Common myeloid progenitor, CD34-positive (primary cell): ENCODE measurements at regions not wholly inside any gene's neighbourhood (a gene's known extent, or its start where the extent isn't known, plus 50 kb on each side); places are given as distances from the start of the nearest gene placed in this dataset.

Source experiments
- CTCF ChIA-PET: fragments of 350-600 bp; sonication (Branson Sonifier 250); formaldehyde crosslinking; loops from one replicate; lab custom pipeline; 2021; ENCODE audit warnings: antibody characterized with exemption; lab: Charles Lee
- POLR2A ChIA-PET: fragments of 350-600 bp; sonication (Branson Sonifier 250); formaldehyde crosslinking; loops from one replicate; lab custom pipeline; 2021; ENCODE audit warnings: antibody characterized with exemption; lab: Charles Lee
- DNase-seq, 3 donors: peaks; one replicate each; pipeline versions ENCODE4 v3.0.0 to v3.0.0-alpha.2; 2013
- H3K27ac ChIP-seq, 2 experiments: 1 replicate in 1 of 2; 2 replicates in 1 of 2; pipeline ENCODE4 v1.7.0; 2013; ENCODE audit warnings: inconsistent platforms in 2 of 2, low read length in 2 of 2, mild to moderate bottlenecking in 2 of 2, low read depth in 1 of 2, moderate library complexity in 1 of 2; ENCODE audit not compliant: severe bottlenecking in 2 of 2, insufficient read depth in 1 of 2, poor library complexity in 1 of 2
- H3K27me3 ChIP-seq, 5 experiments: replicated peaks in 2 of 5; 1 replicate in 3 of 5; 2 replicates in 2 of 5; pipeline versions ENCODE4 v1.6.1 to v1.7.0; 2013; ENCODE audit warnings: low read length in 4 of 5, mild to moderate bottlenecking in 2 of 5, moderate library complexity in 2 of 5, inconsistent platforms in 1 of 5; ENCODE audit not compliant: insufficient read depth in 5 of 5, control insufficient read depth in 4 of 5
- H3K36me3 ChIP-seq, 4 experiments: 1 replicate in 2 of 4; 2 replicates in 2 of 4; pipeline versions ENCODE4 v1.6.1 to v1.7.0; 2013; ENCODE audit warnings: low read length in 3 of 4, control low read depth in 1 of 4, mild to moderate bottlenecking in 1 of 4; ENCODE audit not compliant: control insufficient read depth in 4 of 4, insufficient read depth in 4 of 4
- H3K4me1 ChIP-seq, 4 experiments: 1 replicate in 3 of 4; 2 replicates in 1 of 4; pipeline versions ENCODE4 v1.6.1 to v1.7.1; 2013; ENCODE audit warnings: low read length in 3 of 4, mild to moderate bottlenecking in 3 of 4, control low read depth in 1 of 4, inconsistent platforms in 1 of 4, moderate library complexity in 1 of 4; ENCODE audit not compliant: control insufficient read depth in 4 of 4, insufficient read depth in 4 of 4; ENCODE audit errors: control extremely low read depth in 1 of 4
- H3K4me3 ChIP-seq, 7 experiments: 1 replicate in 4 of 7; 2 replicates in 3 of 7; pipeline versions ENCODE4 v1.5.1 to v1.7.0; 2013; ENCODE audit warnings: mild to moderate bottlenecking in 7 of 7, low read length in 6 of 7, moderate library complexity in 6 of 7, inconsistent platforms in 2 of 7, low read depth in 2 of 7, control low read depth in 1 of 7; ENCODE audit not compliant: insufficient read depth in 4 of 7, control insufficient read depth in 1 of 7; ENCODE audit errors: extremely low read depth in 1 of 7
- H3K9me3 ChIP-seq, 5 experiments: 1 replicate in 4 of 5; 2 replicates in 1 of 5; pipeline versions ENCODE4 v1.6.1 to v1.7.1; 2013; ENCODE audit warnings: low read length in 4 of 5, mild to moderate bottlenecking in 2 of 5, inconsistent platforms in 1 of 5, low read depth in 1 of 5, moderate library complexity in 1 of 5; ENCODE audit not compliant: control insufficient read depth in 4 of 5, insufficient read depth in 2 of 5; ENCODE audit errors: control extremely low read depth in 1 of 5
- WGBS: methylation state at CpG from one replicate; pipeline ENCODE4 v1.1.5; 2013; ENCODE audit not compliant: insufficient coverage; 5-methylcytosine and 5-hydroxymethylcytosine counted together

GRCh38 chr3:72082186-72082715, 297.3 kb upstream of the PROK2 start:
- ChIA-PET CTCF (interaction anchor here (1.6 kb wide), 1 partner anchor 19 kb away, joined by 4 read pairs; no protein-coding TSS in a partner anchor), POLR2A (interaction anchor here (1.2 kb wide), 1 partner anchor 19 kb away, joined by 6 read pairs; no protein-coding TSS in a partner anchor)
- 5% methylated on average over 8 of the region's 8 CpGs for WGBS
- DNase-seq: peak; percentile 94 to 99 (median 98)
- Histone ChIP-seq H3K4me3 (peak overlapping the region in 3 of 7 experiments; percentile 32 to 63 (median 40)), H3K27ac (peak overlapping the region; percentile 76 to 82), H3K36me3 (no peaks in the 10 kb centered on the region), H3K27me3 (no peaks in the 10 kb centered on the region), H3K4me1 (peaks cover 37 to 86% (median 59%) of the 10 kb centered on the region in 4 experiments), H3K9me3 (no peaks in the 10 kb centered on the region)

- ChIA-PET POLR2A (interaction anchor here (0.6 to 1.2 kb wide), 2 partner anchors 20 to 31 kb away, joined by 3 to 6 read pairs; no protein-coding TSS in a partner anchor), CTCF (interaction anchor here (0.6 to 1.6 kb wide), 2 partner anchors 19 to 207 kb away, joined by 3 to 4 read pairs; no protein-coding TSS in a partner anchor)
- Histone ChIP-seq H3K27me3 (no peaks in the 10 kb centered on the region), H3K9me3 (peaks cover 0 to under 1% (median 0%) of the 10 kb centered on the region in 5 experiments), H3K36me3 (no peaks in the 10 kb centered on the region), H3K4me3 (peak overlapping the region in 1 of 7 experiments; percentile 63), H3K27ac (no peak overlapping the region), H3K4me1 (peaks cover 37 to 84% (median 62%) of the 10 kb centered on the region in 4 experiments)
- DNase-seq: no peak
- WGBS: 77% methylated on average over 6 of the region's 6 CpGs
These were observed 296.7 kb upstream of the PROK2 start for GRCh38 chr3:72081471-72082185.

- Histone ChIP-seq H3K9me3 (peaks cover 0 to 3% (median under 1%) of the 10 kb centered on the region in 5 experiments), H3K27ac (no peak overlapping the region), H3K36me3 (no peaks in the 10 kb centered on the region), H3K4me1 (peaks cover 37 to 75% (median 60%) of the 10 kb centered on the region in 4 experiments), H3K4me3 (no peak overlapping the region), H3K27me3 (no peaks in the 10 kb centered on the region)
- ChIA-PET POLR2A (no interaction called here), CTCF (interaction anchor here (0.7 to 1.0 kb wide), 2 partner anchors 20 to 146 kb away, joined by 3 read pairs; no protein-coding TSS in a partner anchor)
- DNase-seq: no peak
- WGBS: 100% methylated on average over 3 of the region's 5 CpGs
These were observed 295.9 kb upstream of the PROK2 start for GRCh38 chr3:72080800-72081199.

GRCh38 chr3:72080095-72080494, 295.1 kb upstream of the PROK2 start:
- no peak overlapping the region for H3K27ac ChIP-seq
- peaks cover 0 to 9% (median 4%) of the 10 kb centered on the region in 5 experiments for H3K9me3 ChIP-seq
- DNase-seq: peak in 2 of 3 donors; percentile 62 to 68
- no peaks in the 10 kb centered on the region for H3K27me3 ChIP-seq
- H3K36me3 ChIP-seq: no peaks in the 10 kb centered on the region
- peaks cover 37 to 75% (median 57%) of the 10 kb centered on the region in 4 experiments for H3K4me1 ChIP-seq
- POLR2A ChIA-PET: interaction anchor here (0.6 to 1.3 kb wide), 3 partner anchors 20 to 231 kb away, joined by 3 read pairs; no protein-coding TSS in a partner anchor
- CTCF ChIA-PET: interaction anchor here (0.7 to 1.4 kb wide), 4 partner anchors 15 to 191 kb away, joined by 3 read pairs; no protein-coding TSS in a partner anchor
- no peak overlapping the region for H3K4me3 ChIP-seq
- WGBS: 0% methylated on average over 1 of the region's 3 CpGs

- no peaks in the 10 kb centered on the region for H3K27me3 ChIP-seq
- no peaks in the 10 kb centered on the region for H3K36me3 ChIP-seq
- ChIA-PET CTCF (interaction anchor here (0.8 to 1.4 kb wide), 3 partner anchors 16 to 191 kb away, joined by 3 to 4 read pairs (median 3); no protein-coding TSS in a partner anchor), POLR2A (interaction anchor here (0.7 to 1.3 kb wide), 2 partner anchors 21 to 174 kb away, joined by 3 read pairs; no protein-coding TSS in a partner anchor)
- peaks cover 0 to 12% (median 5%) of the 10 kb centered on the region in 5 experiments for H3K9me3 ChIP-seq
- 90% methylated on average over 2 of the region's 2 CpGs for WGBS
- H3K27ac ChIP-seq: no peak overlapping the region
- H3K4me3 ChIP-seq: no peak overlapping the region
- DNase-seq: no peak
- H3K4me1 ChIP-seq: peaks cover 37 to 75% (median 55%) of the 10 kb centered on the region in 4 experiments
These were observed 294.5 kb upstream of the PROK2 start for GRCh38 chr3:72079369-72079872.

GRCh38 chr3:72078676-72079368, 293.9 kb upstream of the PROK2 start:
- peaks cover 35 to 70% (median 55%) of the 10 kb centered on the region in 4 experiments for H3K4me1 ChIP-seq
- peaks cover 0 to 12% (median 5%) of the 10 kb centered on the region in 5 experiments for H3K9me3 ChIP-seq
- H3K4me3 ChIP-seq: no peak overlapping the region
- no peaks in the 10 kb centered on the region for H3K36me3 ChIP-seq
- POLR2A ChIA-PET: interaction anchor here (1.3 kb wide), 1 partner anchor 22 kb away, joined by 3 read pairs; no protein-coding TSS in a partner anchor
- CTCF ChIA-PET: interaction anchor here (1.1 kb wide), 1 partner anchor 20 kb away, joined by 4 read pairs; no protein-coding TSS in a partner anchor
- WGBS: 20% methylated on average over 1 of the region's 2 CpGs
- H3K27ac ChIP-seq: no peak overlapping the region
- no peaks in the 10 kb centered on the region for H3K27me3 ChIP-seq
- peak in 2 of 3 donors; percentile 48 to 64 for DNase-seq
